ENCODE measurements at regions not wholly inside any gene's neighbourhood (a gene's known extent, or its start where the extent isn't known, plus 50 kb on each side); places are given as distances from the start of the nearest gene placed in this dataset.

DNA sequence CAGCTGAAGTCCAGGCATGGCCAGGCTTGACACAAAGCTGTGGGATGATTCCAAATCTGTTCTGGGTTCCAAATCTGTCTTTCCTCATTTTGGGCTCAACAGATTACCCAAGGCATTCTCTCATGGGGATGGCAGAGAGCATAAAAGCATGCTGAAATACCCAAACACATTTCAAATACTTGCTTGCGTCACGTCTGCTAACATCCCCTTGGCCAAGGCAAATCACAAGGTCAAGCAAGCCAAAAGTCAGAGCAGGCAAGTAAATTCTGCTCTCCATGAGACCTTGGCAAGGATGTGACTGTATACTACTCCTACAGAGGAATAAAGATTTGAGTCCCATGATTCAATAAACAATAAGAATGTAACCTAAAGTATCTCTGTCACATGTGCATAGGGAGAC, 306.7 kb downstream of the EPB41L4A start:
- no peak for DNase-seq (ENCODE audit: extremely low read depth in 1 of 11, low read depth in 9 of 11, low spot score in 4 of 11)

DNA sequence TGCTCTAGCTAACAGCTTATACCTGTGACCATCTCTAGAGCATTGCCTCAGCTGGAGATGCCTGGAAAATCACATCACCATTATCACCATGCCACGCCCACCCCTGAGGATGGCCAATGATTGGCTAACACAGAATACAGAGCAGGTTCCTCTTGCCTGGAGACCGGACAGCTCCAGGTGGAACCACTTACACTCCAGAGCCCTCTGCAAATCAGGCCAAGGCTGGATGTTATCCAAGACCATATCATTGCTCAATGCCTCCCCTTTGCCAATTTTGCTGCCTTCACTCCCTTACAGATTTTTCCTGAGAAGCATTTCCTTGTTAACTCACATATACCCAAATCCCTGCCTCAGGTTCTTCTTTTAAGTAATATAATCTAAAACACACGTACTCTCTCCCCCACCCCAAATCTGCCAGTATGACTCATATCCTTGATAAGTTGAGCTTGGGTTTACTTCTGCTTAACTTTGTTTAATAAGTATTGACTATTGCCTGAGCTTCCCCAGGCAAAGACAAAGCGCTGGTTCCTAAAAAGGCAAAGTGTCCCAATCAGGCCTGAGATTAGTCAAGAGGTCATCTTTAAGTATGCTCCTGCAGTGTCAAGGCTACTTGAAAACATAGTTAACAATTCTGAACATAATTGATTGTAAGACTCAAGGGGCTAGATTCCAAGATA, 309.6 kb downstream of the EPB41L4A start:
- DNase-seq (ENCODE audit: extremely low read depth in 1 of 11, low read depth in 9 of 11, low spot score in 4 of 11), result no peak

DNA sequence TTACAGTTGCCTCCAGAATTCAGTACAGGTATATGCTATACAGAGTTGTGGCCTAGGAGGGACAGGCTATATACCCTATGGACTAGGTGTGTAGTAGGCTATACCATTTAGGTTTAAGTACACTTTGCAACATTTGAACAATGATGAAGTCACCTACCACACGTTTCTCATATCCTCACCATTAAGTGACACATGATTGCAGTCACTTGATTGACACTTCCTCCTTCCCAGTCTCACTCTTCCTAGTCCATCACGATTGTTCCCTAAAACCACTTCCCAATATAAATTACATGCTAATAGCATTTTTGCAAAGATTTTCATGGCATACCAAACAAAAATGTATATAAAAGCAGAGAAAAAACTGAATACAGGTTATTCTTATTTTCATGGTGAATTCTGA, 312.2 kb downstream of the EPB41L4A start:
- no peak for DNase-seq (ENCODE audit: extremely low read depth in 1 of 11, low read depth in 9 of 11, low spot score in 4 of 11)

DNA sequence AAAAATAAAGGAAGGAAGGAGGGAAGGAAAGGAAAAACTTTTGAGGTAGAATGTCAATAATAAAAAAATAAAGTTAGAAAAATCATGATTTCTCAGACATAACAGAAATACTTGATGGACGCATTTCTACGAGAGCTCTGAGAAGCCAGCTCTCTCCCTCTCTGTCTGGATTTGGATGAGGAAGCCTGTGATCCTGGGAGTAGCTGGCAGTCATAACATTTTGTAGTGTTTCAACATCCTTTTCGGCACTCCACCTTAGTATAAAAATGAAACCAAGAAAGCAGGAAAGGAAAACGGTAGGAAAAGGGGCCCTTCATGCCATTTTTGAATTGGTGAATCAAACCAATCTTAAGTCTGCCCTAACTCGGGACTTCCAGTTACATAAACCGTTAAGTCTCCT, 321.3 kb downstream of the EPB41L4A start:
- no peak for DNase-seq (ENCODE audit: extremely low read depth in 1 of 11, low read depth in 9 of 11, low spot score in 4 of 11)

DNA sequence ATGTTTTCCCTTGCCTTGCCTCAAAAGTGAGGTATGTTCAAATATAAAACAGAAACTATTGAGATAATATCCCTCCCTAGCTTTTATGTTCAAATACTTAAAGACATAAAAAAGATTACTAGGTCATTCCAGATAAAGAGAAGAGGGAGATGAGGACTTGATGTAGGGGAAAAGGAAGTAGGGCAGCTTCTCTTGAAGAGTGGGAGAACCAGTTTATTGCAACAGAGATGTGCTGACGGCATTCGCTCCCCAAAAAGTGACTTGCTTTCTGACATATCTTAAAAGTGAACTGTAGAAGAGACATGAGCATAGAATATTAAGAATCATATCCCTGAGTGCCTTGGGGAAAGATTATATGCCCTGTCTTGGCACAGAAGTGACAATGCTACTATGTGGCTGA, 330.2 kb upstream of the NREP start:
- no peak for DNase-seq (ENCODE audit: extremely low read depth in 1 of 11, low read depth in 9 of 11, low spot score in 4 of 11)

DNA sequence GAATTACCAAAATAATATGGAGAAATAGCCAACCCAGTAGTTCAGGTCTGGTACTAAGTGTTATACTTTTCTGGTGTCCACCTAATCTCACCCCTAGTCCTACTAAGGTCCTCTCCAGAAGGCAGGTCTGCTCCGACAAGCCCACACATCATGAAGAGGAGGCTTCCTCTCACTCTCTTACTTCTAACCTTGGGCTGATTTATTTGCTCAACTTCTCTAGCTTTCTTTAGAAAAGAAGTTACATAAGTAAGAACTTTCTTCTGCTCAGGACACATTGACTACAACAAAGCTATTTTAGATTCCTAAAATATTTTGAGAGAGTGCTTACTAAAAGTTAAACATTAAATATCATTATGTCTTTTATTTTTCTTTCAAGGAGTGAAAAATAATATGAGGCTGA, 329.7 kb upstream of the NREP start:
- DNase-seq (ENCODE audit: extremely low read depth in 1 of 11, low read depth in 9 of 11, low spot score in 4 of 11), result no peak

DNA sequence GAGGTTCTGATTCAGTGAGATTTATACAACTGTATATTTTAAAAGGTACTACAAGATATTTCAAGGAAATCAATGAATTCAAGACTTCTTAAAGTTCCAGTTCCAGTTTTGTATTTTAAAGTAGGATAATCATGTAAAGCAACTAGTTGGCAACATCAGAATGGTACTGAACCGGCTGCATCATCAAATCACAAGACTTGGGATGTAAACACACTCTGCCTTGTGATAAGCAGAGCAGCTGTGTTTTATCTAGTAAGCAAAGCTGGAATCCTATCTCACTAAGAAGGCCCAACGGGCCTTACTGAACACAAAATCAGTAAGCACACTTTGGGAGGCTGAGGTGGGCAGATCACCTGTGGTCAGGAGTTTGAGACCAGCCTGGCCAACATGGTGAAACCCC, 327.2 kb upstream of the NREP start:
- no peak for DNase-seq (ENCODE audit: extremely low read depth in 1 of 11, low read depth in 9 of 11, low spot score in 4 of 11)

DNA sequence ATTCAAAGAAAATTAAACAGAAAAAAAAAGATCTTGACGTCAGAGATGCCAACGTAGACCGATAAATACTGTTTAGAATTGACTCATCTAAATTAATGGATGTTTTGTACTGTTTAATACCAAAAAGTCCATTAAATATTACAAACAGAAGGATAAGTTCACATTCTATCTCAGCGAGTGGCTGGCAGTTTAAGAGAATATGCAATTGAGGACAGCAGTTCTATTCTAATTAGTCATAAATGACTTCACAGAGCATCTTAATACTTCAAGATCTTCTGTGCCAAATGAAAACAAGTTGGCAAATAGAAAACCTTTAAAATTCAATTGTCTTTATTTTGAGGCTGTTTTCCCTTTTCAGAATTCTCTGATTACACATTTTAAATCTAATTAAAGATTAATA, 326.6 kb upstream of the NREP start:
- DNase-seq (ENCODE audit: extremely low read depth in 1 of 11, low read depth in 9 of 11, low spot score in 4 of 11), result no peak

DNA sequence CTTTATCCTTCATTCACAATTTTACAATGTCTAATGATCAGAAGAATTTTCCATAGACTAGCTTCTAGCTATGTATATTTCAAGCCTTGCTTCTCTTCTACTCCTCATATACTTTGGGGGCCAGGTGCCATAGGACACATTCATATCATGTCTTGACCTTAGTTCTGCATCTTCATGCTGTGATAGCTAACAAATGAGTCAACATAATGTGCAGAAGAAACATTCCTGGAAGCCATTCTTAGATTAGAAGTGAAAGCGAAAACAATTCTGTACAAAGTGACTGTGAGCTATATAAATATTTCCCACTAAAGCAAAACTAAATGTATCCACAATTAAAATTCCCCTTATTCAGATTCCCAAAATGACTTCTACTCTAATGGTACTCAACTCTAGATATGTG, 320.2 kb upstream of the NREP start:
- no peak for DNase-seq (ENCODE audit: extremely low read depth in 1 of 11, low read depth in 9 of 11, low spot score in 4 of 11)

DNA sequence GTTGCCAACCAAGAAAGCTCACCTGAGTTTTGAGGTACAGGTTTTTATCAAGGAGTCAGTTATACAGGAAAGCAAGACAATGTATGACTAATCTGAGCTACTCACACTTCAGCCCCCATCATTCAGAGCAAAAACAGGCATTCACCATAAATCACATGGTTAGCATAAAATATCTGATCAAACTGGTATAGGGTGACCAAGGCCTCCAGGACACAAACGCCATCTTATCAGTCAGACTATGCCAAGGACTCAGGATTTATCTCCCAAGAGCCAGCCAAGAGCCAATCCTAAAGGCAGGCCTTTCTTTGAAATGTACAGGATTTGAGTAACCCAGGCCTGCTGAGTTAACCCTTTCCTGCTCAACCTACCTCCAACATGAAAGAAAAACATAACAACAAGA, 313.0 kb upstream of the NREP start:
- DNase-seq (ENCODE audit: extremely low read depth in 1 of 11, low read depth in 9 of 11, low spot score in 4 of 11), result no peak

DNA sequence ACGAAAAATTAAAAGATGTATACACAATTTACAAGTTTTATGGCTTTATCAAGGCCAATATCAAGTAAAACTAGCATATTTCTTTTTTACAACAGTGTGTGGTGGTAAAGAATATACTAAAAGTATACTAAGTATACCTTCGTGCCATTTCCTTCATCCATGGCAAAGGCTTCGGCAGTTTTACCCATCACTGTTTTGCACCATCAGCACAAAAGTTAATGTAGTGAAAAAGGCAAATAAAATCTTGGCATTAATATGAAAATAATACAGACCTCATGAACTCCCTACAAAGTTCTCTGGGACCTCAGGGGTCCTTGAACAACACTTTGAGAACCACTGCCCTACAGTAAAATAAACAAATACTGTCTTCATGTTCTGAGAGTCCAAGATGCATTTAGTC, 312.3 kb upstream of the NREP start:
- no peak for DNase-seq (ENCODE audit: extremely low read depth in 1 of 11, low read depth in 9 of 11, low spot score in 4 of 11)

DNA sequence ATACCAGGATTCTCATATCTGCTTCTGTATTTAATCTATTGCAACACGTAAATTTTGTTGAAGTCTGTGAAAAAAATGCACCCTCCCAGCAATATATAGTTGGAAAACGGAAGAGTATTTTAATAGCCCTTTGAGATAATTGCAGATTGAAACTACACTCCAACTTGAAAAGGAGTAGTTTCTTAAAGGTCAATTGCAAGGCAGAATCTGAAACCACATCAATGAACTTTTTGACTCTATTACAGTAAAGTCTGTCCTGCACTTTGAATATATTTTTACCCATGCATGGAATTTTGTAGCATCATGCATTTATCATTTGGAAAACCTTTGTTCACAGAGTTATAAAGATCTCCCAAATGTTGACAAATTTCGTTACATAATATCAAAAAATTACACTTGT, 311.6 kb upstream of the NREP start:
- no peak for DNase-seq (ENCODE audit: extremely low read depth in 1 of 11, low read depth in 9 of 11, low spot score in 4 of 11)

DNA sequence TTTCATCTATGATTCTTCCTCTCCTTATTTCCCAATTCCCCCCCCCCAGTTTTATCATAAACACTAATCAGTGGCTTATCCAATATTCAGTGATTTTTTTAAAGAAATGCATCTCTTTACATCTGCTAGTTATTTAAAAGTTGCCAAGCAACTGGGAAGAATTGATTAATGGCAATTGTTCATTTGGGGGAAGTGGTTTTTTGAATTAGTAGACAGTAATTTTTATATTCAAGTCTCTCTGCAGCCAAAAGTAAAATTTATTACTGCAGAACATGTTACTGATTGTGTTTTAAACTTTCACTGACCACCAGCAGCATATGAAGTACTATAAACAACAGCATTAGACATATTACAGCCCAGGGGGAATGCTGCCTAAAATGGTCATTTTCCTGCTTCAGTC, 308.8 kb upstream of the NREP start:
- DNase-seq (ENCODE audit: extremely low read depth in 1 of 11, low read depth in 9 of 11, low spot score in 4 of 11), result peak in 10 of 11 donors; percentile 4 to 64 (median 28)

DNA sequence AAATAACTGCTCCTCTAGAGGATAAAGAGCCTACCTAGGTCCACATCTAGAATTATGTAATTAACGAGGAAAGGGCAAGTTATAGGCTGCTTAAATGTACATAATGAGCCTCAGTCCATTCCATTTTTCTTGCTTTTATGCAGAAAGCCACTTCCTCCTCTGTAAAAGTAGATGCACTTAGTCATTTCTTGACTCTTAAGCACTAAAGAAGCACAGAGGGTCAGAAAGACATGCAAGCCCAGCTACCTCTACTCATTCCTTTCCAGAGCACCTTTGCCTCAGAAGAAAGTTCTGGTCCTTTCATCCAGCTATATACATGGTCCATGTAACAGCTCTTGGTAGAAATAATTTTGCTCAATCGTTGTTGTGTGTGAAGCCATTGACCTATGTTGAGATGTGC, 308.0 kb upstream of the NREP start:
- DNase-seq (ENCODE audit: extremely low read depth in 1 of 11, low read depth in 9 of 11, low spot score in 4 of 11), result no peak

DNA sequence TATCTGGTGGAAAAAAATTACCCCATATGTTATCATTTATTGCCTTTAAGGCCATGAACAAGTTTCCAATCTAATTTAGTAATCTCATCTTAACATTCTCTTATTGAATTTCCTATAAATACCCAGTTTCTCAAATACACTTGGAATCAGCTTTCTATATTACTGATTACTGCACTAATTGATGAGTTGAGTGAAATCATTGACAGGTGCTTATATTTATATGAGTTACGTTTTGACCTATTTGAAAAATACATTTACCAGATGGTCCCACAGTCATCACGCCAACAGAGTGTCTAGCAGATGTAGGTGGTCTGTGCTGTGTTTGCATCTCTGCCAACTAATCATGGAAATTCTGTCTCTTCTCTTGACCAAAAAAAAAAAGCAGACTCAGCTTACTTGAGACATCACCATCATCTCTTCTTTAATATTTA, 307.3 kb upstream of the NREP start:
- DNase-seq (ENCODE audit: extremely low read depth in 1 of 11, low read depth in 9 of 11, low spot score in 4 of 11), result no peak

DNA sequence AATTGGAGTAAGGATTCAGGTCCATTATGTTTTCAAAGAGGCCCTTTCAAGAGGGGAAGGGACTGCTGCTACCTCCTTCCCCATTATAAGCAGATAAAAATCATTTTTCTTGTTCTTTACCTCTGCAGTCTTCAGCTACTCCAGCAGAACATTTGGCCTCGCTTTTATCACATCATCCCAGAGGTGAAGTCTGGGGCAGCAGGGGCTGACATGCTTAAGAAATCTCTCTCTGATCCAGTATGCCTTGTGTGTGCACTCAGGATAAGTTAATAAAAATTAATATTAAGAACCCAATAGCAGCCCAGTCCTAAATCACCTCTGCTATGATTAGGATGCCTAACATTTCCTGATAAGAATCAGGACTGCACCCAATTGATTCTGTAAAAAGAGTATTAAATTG, 306.9 kb upstream of the NREP start:
- no peak for DNase-seq (ENCODE audit: extremely low read depth in 1 of 11, low read depth in 9 of 11, low spot score in 4 of 11)

DNA sequence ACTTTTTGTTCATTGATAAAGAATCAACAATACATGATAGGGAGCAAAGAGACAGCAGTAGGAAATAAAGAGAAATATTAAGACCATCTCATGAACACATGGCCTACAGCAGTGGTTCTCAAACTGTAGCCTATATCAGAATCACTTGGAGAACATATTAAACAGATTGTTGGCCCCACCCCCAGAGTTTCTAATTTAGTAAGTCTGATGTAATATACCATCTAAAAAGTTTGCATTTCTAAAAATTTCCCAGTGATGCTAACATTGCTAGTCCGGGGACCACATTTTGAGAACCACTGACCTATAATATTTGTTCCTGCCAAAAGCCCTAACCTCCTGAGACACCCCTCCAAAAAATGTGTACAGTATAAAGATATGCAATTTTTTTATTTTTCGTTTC, 306.2 kb upstream of the NREP start:
- no peak for DNase-seq (ENCODE audit: extremely low read depth in 1 of 11, low read depth in 9 of 11, low spot score in 4 of 11)

DNA sequence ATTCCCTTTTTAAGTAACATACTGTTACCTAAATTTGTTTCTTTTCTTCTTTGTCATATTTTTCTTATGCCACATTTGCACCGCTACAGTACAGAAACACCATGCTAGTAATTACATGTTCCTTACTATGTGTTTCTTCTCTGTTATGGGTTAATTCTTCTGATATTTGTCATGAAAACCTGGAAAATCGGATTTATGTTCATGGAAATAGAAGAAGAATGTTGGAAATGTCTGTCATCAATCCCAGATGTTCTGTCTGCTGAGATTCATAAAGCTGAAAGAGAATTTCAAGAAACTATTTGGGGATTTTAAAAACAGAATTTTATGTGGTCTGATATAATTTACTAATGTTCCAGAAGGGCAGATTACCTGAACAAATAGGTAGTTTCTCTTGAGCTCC, 305.2 kb upstream of the NREP start:
- DNase-seq (ENCODE audit: extremely low read depth in 1 of 11, low read depth in 9 of 11, low spot score in 4 of 11), result no peak

DNA sequence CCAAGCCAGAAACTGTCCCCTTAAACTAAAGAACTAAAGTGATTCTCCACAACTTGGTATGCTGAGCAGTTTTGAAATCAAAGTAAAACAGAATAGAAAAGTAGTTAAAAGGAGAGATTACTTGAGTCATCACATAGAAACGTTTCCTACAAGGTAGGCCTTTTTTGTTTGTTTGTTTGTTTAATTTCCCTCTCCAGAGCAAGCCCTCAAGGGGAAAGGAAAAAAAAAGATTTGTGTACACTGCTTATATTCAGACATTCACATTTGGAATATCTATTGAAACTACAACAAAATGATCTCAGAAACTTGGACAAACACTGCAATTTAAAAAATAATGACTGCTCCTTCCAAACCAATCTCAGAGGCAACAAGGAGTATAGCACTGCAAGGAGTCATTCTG, 304.7 kb upstream of the NREP start:
- no peak for DNase-seq (ENCODE audit: extremely low read depth in 1 of 11, low read depth in 9 of 11, low spot score in 4 of 11)

DNA sequence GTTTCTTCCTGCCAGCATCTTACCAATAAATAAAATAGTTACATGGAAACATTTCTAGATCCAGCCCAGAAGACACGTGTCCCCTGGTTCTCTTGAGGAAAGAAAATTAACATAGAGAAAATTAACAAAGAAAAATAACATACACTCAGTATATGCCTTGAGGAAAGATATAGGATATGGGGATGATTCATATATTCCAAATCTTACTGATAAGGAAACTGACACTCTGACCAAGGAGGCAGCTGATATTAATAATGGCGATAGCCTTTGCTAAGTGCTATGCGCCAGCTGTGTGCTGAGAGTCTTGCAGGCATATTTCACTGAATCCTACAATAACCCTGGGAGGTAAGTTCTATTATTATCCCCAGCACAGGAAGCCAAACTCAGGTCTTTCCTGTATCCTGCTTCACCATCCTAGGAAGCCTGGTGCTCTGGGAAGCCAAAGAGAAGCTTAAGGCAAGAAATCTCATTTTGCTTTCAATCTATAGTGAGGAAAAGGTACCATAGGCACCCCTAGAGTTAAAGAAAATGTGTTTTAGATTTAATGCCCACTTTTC, 302.7 kb upstream of the NREP start:
- DNase-seq (ENCODE audit: extremely low read depth in 1 of 11, low read depth in 9 of 11, low spot score in 4 of 11), result no peak

DNA sequence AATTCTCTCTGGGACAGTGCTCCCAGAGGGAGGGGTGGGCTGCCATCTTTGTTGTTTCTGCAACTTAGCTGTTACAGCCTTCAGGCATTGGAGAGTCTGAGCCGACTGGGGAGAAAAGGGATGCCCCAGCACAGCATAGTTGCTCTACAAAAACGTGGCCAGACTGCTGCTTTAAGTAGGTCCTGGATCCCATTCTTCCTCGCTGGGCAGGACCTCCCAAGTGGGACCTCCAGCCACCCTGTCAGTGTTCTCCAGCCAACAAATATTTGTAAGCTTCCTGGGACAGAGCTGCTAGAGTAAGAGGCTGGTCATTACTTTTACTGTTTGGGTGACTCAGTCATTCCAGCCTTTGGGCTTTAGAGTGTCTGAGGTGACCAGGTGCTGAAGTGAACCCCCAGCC, 292.7 kb upstream of the NREP start:
- DNase-seq (ENCODE audit: extremely low read depth in 1 of 11, low read depth in 9 of 11, low spot score in 4 of 11), result no peak
